Thyroid gland (tissue), 4 donors: ENCODE measurements at regions not wholly inside any gene's neighbourhood (a gene's known extent, or its start where the extent isn't known, plus 50 kb on each side); places are given as distances from the start of the nearest gene placed in this dataset.

Experiments
- CTCF ChIP-seq, 6 experiments: fragments of 200-600 bp in 3 of 6; fragments of 450-650 bp in 3 of 6; sonication (generic) in 3 of 6; IDR thresholded peaks; one replicate each; pipeline ENCODE4 v1.5.1; 2016 to 2019; ENCODE audit warnings: antibody characterized with exemption in 6 of 6, mild to moderate bottlenecking in 2 of 6, inconsistent platforms in 1 of 6, moderate library complexity in 1 of 6
- POLR2A ChIP-seq, 2 donors: fragments of 450-650 bp; IDR thresholded peaks; one replicate each; pipeline ENCODE4 v1.6.1; 2017; ENCODE audit warnings: antibody characterized with exemption in 2 of 2, mild to moderate bottlenecking in 2 of 2, moderate library complexity in 1 of 2

- TF ChIP-seq CTCF (IDR thresholded peaks at IDR 0.05): no peak
- TF ChIP-seq POLR2A (IDR thresholded peaks at IDR 0.05): no peak
Observed at GRCh38 chr9:26657958-26658357, 234.6 kb downstream of the CAAP1 start.
